BJ (cell line): ENCODE measurements at regions not wholly inside any gene's neighbourhood (a gene's known extent, or its start where the extent isn't known, plus 50 kb on each side); places are given as distances from the start of the nearest gene placed in this dataset.
"Not testable (repeated sequence)": the region's sequence is repeated elsewhere in the genome, so short reads cannot be mapped to it uniquely, and the experiment has no call there.

Source experiments
- CTCF ChIA-PET: fragments of 350-600 bp; formaldehyde crosslinking; extraction: SDS; loops from one replicate; lab custom pipeline; 2021; ENCODE audit warnings: antibody characterized with exemption, inconsistent platforms; lab: Yijun Ruan, JAX
- POLR2A ChIA-PET: fragments of 300-600 bp; sonication (Branson Sonifier 250); formaldehyde crosslinking; extraction: SDS; loops from one replicate; lab custom pipeline; 2021; ENCODE audit warnings: antibody characterized with exemption; lab: Charles Lee
- DNase-seq: peaks from one replicate; pipeline ENCODE4 v3.0.0-alpha.2; 2011; ENCODE audit warnings: low read depth
- H3K27me3 ChIP-seq: 2 replicates; pipeline ENCODE4 v1.6.0; 2011; ENCODE audit warnings: low read length; ENCODE audit not compliant: control insufficient read depth, insufficient read depth
- H3K36me3 ChIP-seq: 2 replicates; pipeline ENCODE4 v1.5.1; 2011; ENCODE audit warnings: low read length; ENCODE audit not compliant: control insufficient read depth, insufficient read depth
- H3K4me3 ChIP-seq: 2 replicates; pipeline ENCODE4 v1.5.1; 2011; ENCODE audit warnings: low read depth, mild to moderate bottlenecking, control low read depth, low read length

GRCh38 chr16:21372862-21373261 lies 94.8 kb upstream of the CRYM start:
- CTCF ChIA-PET, POLR2A ChIA-PET, H3K36me3 ChIP-seq, H3K27me3 ChIP-seq, DNase-seq, H3K4me3 ChIP-seq: not testable (repeated sequence)

GRCh38 chr16:21372162-21372835 lies 94.2 kb upstream of the CRYM start:
- POLR2A ChIA-PET, H3K4me3 ChIP-seq, H3K27me3 ChIP-seq, CTCF ChIA-PET, DNase-seq, H3K36me3 ChIP-seq: not testable (repeated sequence)

GRCh38 chr16:21370791-21371190 lies 92.7 kb upstream of the CRYM start:
- CTCF ChIA-PET, H3K4me3 ChIP-seq, DNase-seq, POLR2A ChIA-PET, H3K27me3 ChIP-seq, H3K36me3 ChIP-seq: not testable (repeated sequence)

GRCh38 chr16:21368973-21369942 lies 91.2 kb upstream of the CRYM start:
- H3K36me3 ChIP-seq, POLR2A ChIA-PET, H3K4me3 ChIP-seq, H3K27me3 ChIP-seq, CTCF ChIA-PET, DNase-seq: not testable (repeated sequence)

- H3K36me3 ChIP-seq, CTCF ChIA-PET, H3K27me3 ChIP-seq, H3K4me3 ChIP-seq, POLR2A ChIA-PET, DNase-seq: not testable (repeated sequence)
These were observed 89.8 kb upstream of the CRYM start for GRCh38 chr16:21367733-21368421.

GRCh38 chr16:21366998-21367397 lies 88.9 kb upstream of the CRYM start:
- POLR2A ChIA-PET, H3K4me3 ChIP-seq, H3K36me3 ChIP-seq, DNase-seq, CTCF ChIA-PET, H3K27me3 ChIP-seq: not testable (repeated sequence)

- POLR2A ChIA-PET, H3K36me3 ChIP-seq, CTCF ChIA-PET, H3K27me3 ChIP-seq, DNase-seq, H3K4me3 ChIP-seq: not testable (repeated sequence)
These were observed 87.5 kb upstream of the CRYM start for GRCh38 chr16:21365541-21365940.

GRCh38 chr16:21363550-21364223 lies 85.6 kb upstream of the CRYM start:
- H3K36me3 ChIP-seq, H3K4me3 ChIP-seq, CTCF ChIA-PET, POLR2A ChIA-PET, H3K27me3 ChIP-seq: not testable (repeated sequence)
- DNase-seq, result peak; percentile 8

- H3K4me3 ChIP-seq, H3K36me3 ChIP-seq, H3K27me3 ChIP-seq, CTCF ChIA-PET, POLR2A ChIA-PET, DNase-seq: not testable (repeated sequence)
These were observed 83.6 kb upstream of the CRYM start for GRCh38 chr16:21361612-21362227.

GRCh38 chr16:21361045-21361444 lies 83.0 kb upstream of the CRYM start:
- H3K27me3 ChIP-seq, CTCF ChIA-PET, H3K36me3 ChIP-seq, H3K4me3 ChIP-seq, DNase-seq, POLR2A ChIA-PET: not testable (repeated sequence)

- CTCF ChIA-PET, H3K27me3 ChIP-seq, H3K36me3 ChIP-seq, DNase-seq, POLR2A ChIA-PET, H3K4me3 ChIP-seq: not testable (repeated sequence)
These were observed 81.4 kb upstream of the CRYM start for GRCh38 chr16:21359513-21359912.

- DNase-seq, H3K4me3 ChIP-seq, H3K36me3 ChIP-seq, H3K27me3 ChIP-seq, CTCF ChIA-PET, POLR2A ChIA-PET: not testable (repeated sequence)
These were observed 80.2 kb upstream of the CRYM start for GRCh38 chr16:21358261-21358795.
